Sigmoid colon (tissue), 6 donors: ENCODE measurements at regions not wholly inside any gene's neighbourhood (a gene's known extent, or its start where the extent isn't known, plus 50 kb on each side); places are given as distances from the start of the nearest gene placed in this dataset.

Source experiments
- DNase-seq: peaks from one replicate; pipeline ENCODE4 v3.0.0-alpha.2; 2019
- H3K27ac ChIP-seq, 4 donors: fragments of 200-600 bp; sonication (generic); one replicate each; pipeline ENCODE4 v1.5.1; 2016 to 2019; ENCODE audit warnings: mild to moderate bottlenecking in 1 of 4
- H3K27me3 ChIP-seq, 3 donors: fragments of 200-600 bp; sonication (generic); one replicate each; pipeline ENCODE4 v1.5.1; 2019; ENCODE audit warnings: mild to moderate bottlenecking in 1 of 3
- H3K36me3 ChIP-seq, 4 donors: fragments of 200-600 bp; sonication (generic); one replicate each; pipeline ENCODE4 v1.5.1; 2016 to 2019
- H3K4me1 ChIP-seq, 4 donors: fragments of 200-600 bp; sonication (generic); one replicate each; pipeline ENCODE4 v1.5.1; 2017 to 2019
- H3K4me3 ChIP-seq, 4 donors: fragments of 200-600 bp; sonication (generic); one replicate each; pipeline ENCODE4 v1.5.1; 2017 to 2019; ENCODE audit warnings: mild to moderate bottlenecking in 2 of 4, moderate library complexity in 1 of 4
- H3K9me3 ChIP-seq, 4 donors: fragments of 200-600 bp in 3 of 4; sonication (generic) in 3 of 4; one replicate each; pipeline versions ENCODE4 v1.5.1 to v1.6.1; 2013 to 2019
- EP300 ChIP-seq, 4 donors: sonication (generic); formaldehyde crosslinking; IDR thresholded peaks; one replicate each; pipeline ENCODE4 v1.6.1; 2017; ENCODE audit warnings: antibody characterized with exemption in 4 of 4
- POLR2A ChIP-seq, 2 donors: fragments of 450-650 bp; IDR thresholded peaks; one replicate each; pipeline ENCODE4 v1.6.1; 2016; ENCODE audit warnings: antibody characterized with exemption in 2 of 2, mild to moderate bottlenecking in 2 of 2, moderate library complexity in 2 of 2
- POLR2AphosphoS5 ChIP-seq, 4 donors: sonication (generic); formaldehyde crosslinking; IDR thresholded peaks; one replicate each; pipeline ENCODE4 v1.6.1; 2017; ENCODE audit warnings: antibody characterized with exemption in 4 of 4
- WGBS, 2 donors: extraction: QIAGEN DNeasy Blood & Tissue Kit; methylation state at CpG; one replicate each; pipeline ENCODE4 v1.1.7; 2013; 5-methylcytosine and 5-hydroxymethylcytosine counted together
- intact Hi-C: fragments of 100-400 bp; cut with DNase I; formaldehyde crosslinking; loops from one replicate; pipeline ENCODE4 v1.15.1; 2023
- TF ChIP-seq, protein P1 (sequence below), 4 experiments: fragments of 450-650 bp in 3 of 4; fragments of 200-600 bp in 1 of 4; IDR thresholded peaks; one replicate each; pipeline ENCODE4 v1.5.1; 2016 to 2019; ENCODE audit warnings: antibody characterized with exemption in 4 of 4, mild to moderate bottlenecking in 3 of 4, moderate library complexity in 2 of 4
- donor health status: healthy with polysubstance abuse.
- donor health status: healthy.

DNA sequence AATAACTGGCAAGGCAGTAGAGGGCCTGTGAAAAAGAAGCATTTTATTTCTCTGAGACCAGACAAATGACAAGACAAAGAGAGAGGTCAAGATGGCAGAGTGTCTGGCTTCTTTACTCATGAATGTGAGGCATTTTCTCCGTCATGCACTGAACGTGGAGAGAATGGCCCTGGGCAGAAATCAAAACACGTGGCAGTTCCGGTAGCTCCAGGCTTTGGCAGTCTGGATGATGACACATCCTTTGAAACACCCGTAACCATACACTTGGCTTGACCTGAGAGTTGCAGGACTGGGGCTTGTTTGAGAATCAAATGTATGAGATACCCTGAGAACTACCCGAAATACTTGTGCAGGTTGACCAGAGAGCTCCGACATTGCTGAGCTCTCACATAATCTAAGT lies 537.6 kb downstream of the ACTR3B start:
- no peak overlapping the region for H3K4me3 ChIP-seq
- no peaks in the 10 kb centered on the region for H3K36me3 ChIP-seq
- TF ChIP-seq POLR2A (IDR thresholded peaks at IDR 0.05), result no peak
- no peak for TF ChIP-seq EP300 (IDR thresholded peaks at IDR 0.05)
- TF ChIP-seq, protein P1, sequence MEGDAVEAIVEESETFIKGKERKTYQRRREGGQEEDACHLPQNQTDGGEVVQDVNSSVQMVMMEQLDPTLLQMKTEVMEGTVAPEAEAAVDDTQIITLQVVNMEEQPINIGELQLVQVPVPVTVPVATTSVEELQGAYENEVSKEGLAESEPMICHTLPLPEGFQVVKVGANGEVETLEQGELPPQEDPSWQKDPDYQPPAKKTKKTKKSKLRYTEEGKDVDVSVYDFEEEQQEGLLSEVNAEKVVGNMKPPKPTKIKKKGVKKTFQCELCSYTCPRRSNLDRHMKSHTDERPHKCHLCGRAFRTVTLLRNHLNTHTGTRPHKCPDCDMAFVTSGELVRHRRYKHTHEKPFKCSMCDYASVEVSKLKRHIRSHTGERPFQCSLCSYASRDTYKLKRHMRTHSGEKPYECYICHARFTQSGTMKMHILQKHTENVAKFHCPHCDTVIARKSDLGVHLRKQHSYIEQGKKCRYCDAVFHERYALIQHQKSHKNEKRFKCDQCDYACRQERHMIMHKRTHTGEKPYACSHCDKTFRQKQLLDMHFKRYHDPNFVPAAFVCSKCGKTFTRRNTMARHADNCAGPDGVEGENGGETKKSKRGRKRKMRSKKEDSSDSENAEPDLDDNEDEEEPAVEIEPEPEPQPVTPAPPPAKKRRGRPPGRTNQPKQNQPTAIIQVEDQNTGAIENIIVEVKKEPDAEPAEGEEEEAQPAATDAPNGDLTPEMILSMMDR (IDR thresholded peaks at IDR 0.05), result no peak
- no peak for TF ChIP-seq POLR2AphosphoS5 (IDR thresholded peaks at IDR 0.05)
- DNase-seq, result no peak
- H3K9me3 ChIP-seq, result peaks cover 0 to 1% (median 0%) of the 10 kb centered on the region in 4 donors
- WGBS, 2 donors, result 82 to 84% methylated on average over 7 of the region's 7 CpGs
- no peak overlapping the region for H3K27ac ChIP-seq
- H3K4me1 ChIP-seq, result no peaks in the 10 kb centered on the region
- H3K27me3 ChIP-seq, result no peaks in the 10 kb centered on the region
- intact Hi-C loops, result no loop called here

DNA sequence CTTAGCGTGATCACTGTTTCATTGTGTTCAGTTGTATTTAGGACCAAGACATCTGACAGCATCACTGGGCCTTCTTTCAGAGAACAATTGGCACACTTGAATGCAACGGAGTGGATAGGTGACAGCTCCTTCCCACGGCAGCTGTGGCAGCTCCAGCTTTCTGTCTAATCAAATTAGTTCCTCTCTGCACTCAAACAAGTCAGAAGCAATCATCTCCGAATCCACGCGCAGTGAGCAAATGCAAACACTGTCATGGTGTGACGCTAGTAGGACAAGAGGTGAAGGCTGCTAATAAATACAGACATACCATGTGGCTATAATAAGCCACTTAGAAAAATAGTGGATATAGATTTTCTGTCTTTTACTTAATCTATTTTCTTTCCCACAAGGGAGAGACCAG lies 542.4 kb downstream of the ACTR3B start:
- H3K9me3 ChIP-seq, result peaks cover 0 to 7% (median 2%) of the 10 kb centered on the region in 4 donors
- no peaks in the 10 kb centered on the region for H3K4me1 ChIP-seq
- WGBS, 2 donors, result 75 to 76% methylated on average over 7 of the region's 7 CpGs
- TF ChIP-seq POLR2A (IDR thresholded peaks at IDR 0.05), result no peak
- TF ChIP-seq POLR2AphosphoS5 (IDR thresholded peaks at IDR 0.05), result no peak
- TF ChIP-seq, protein P1 (IDR thresholded peaks at IDR 0.05), result no peak
- TF ChIP-seq EP300 (IDR thresholded peaks at IDR 0.05), result no peak
- no peaks in the 10 kb centered on the region for H3K27me3 ChIP-seq
- no peak for DNase-seq
- no peak overlapping the region for H3K27ac ChIP-seq
- intact Hi-C loops, result no loop called here
- H3K36me3 ChIP-seq, result no peaks in the 10 kb centered on the region
- no peak overlapping the region for H3K4me3 ChIP-seq

DNA sequence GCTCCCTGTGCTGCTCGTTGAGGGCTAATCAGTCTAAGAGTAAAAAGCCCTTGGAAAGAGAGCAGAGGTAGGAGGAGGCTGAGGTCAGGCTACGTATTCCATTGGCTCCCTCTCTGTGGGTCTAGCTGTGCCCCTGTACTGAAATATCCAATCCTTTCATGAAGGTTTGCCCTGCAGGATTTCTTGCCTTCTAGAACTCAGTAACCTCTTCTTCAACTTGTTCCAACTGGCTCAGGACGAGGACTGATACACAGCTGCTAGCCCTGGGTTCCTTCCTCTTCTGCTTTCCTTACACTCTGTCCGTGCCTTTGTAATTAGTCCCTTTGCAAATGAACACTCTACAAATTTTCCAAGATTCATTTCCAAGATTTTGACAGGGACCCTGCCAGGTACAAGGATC lies 560.5 kb downstream of the ACTR3B start:
- H3K9me3 ChIP-seq, result peaks cover 0 to 5% (median 0%) of the 10 kb centered on the region in 4 donors
- no peak for DNase-seq
- no peak for TF ChIP-seq POLR2AphosphoS5 (IDR thresholded peaks at IDR 0.05)
- TF ChIP-seq, protein P1 (IDR thresholded peaks at IDR 0.05), result no peak
- TF ChIP-seq EP300 (IDR thresholded peaks at IDR 0.05), result no peak
- TF ChIP-seq POLR2A (IDR thresholded peaks at IDR 0.05), result no peak
- H3K36me3 ChIP-seq, result no peaks in the 10 kb centered on the region
- intact Hi-C loops, result no loop called here
- H3K27ac ChIP-seq, result no peak overlapping the region
- H3K4me3 ChIP-seq, result no peak overlapping the region
- H3K4me1 ChIP-seq, result peaks cover 0 to 7% (median 0%) of the 10 kb centered on the region in 4 donors
- WGBS, 2 donors, result 20 to 36% methylated on average over 4 of the region's 4 CpGs
- no peaks in the 10 kb centered on the region for H3K27me3 ChIP-seq

DNA sequence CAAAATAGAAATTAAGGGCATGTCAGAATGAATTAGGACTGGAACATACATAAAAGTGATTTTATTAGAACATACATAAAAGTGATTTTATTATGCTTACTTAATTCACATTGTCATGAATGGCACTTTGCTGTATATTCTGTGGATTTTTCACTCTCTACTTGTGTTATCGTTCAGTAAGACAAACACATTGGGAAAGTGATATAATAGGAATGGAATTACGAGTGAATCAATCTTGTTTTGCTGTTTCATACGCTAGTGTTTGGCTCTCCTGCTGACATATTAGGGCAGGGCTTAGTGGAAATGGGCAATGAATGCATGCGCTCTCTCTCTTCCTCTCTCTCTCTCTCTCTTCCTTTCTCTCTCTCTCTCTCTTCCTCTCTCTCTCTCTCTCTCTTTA lies 561.1 kb downstream of the ACTR3B start:
- TF ChIP-seq POLR2A (IDR thresholded peaks at IDR 0.05), result no peak
- TF ChIP-seq POLR2AphosphoS5 (IDR thresholded peaks at IDR 0.05), result no peak
- TF ChIP-seq, protein P1 (IDR thresholded peaks at IDR 0.05), result no peak
- 82% methylated on average over 4 of the region's 4 CpGs for WGBS, 2 donors
- DNase-seq, result no peak
- no peaks in the 10 kb centered on the region for H3K36me3 ChIP-seq
- no peaks in the 10 kb centered on the region for H3K27me3 ChIP-seq
- intact Hi-C loops, result no loop called here
- no peak overlapping the region for H3K27ac ChIP-seq
- peaks cover 0 to 5% (median 0%) of the 10 kb centered on the region in 4 donors for H3K9me3 ChIP-seq
- H3K4me1 ChIP-seq, result peaks cover 0 to 7% (median 0%) of the 10 kb centered on the region in 4 donors
- H3K4me3 ChIP-seq, result no peak overlapping the region

DNA sequence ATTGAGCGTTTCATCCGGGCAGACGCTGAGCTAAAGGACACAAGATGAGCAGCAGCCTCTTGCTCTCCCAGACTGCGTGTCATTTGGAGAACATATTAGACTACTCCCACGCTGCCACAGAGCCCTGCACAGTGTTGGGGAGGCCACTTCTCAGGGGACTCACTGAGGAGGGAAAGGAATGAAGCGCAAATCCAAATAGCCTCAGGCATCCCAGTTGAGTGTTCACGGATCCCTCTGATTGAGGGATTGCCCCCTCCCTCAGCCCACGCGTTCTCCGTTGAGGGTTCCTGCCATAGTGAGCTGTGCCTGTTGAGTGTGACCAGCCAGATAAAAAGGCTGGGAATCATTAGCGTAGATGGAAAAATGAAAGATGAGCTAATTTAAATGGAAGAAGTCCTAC lies 563.4 kb downstream of the ACTR3B start:
- peaks cover 0 to 5% (median 0%) of the 10 kb centered on the region in 4 donors for H3K9me3 ChIP-seq
- WGBS, 2 donors, result 83 to 84% methylated on average over 11 of the region's 11 CpGs
- no peak overlapping the region for H3K4me3 ChIP-seq
- peaks cover 0 to 7% (median 0%) of the 10 kb centered on the region in 4 donors for H3K4me1 ChIP-seq
- DNase-seq, result no peak
- no peak overlapping the region for H3K27ac ChIP-seq
- H3K27me3 ChIP-seq, result no peaks in the 10 kb centered on the region
- intact Hi-C loops, result no loop called here
- no peaks in the 10 kb centered on the region for H3K36me3 ChIP-seq
- TF ChIP-seq POLR2A (IDR thresholded peaks at IDR 0.05), result no peak
- TF ChIP-seq, protein P1 (IDR thresholded peaks at IDR 0.05), result no peak
- TF ChIP-seq EP300 (IDR thresholded peaks at IDR 0.05), result no peak
- no peak for TF ChIP-seq POLR2AphosphoS5 (IDR thresholded peaks at IDR 0.05)
